Ishikawa (cell line): ENCODE measurements at regions not wholly inside any gene's neighbourhood (a gene's known extent, or its start where the extent isn't known, plus 50 kb on each side); places are given as distances from the start of the nearest gene placed in this dataset.

ENCODE experiments used
- CEBPB ChIP-seq: IDR thresholded peaks from 2 replicates; pipeline ENCODE4 v1.6.1; 2012
- CREB1 ChIP-seq: IDR thresholded peaks from 2 replicates; pipeline ENCODE4 v1.6.1; 2012; ENCODE audit warnings: low read depth
- EGR1 ChIP-seq: IDR thresholded peaks from 2 replicates; pipeline ENCODE4 v1.6.1; 2012
- EP300 ChIP-seq: IDR thresholded peaks from 2 replicates; pipeline ENCODE4 v1.6.1; 2012; ENCODE audit warnings: borderline replicate concordance
- FOXM1 ChIP-seq: IDR thresholded peaks from 2 replicates; pipeline ENCODE4 v1.6.1; 2012; ENCODE audit warnings: low read depth, borderline replicate concordance
- MAX ChIP-seq: IDR thresholded peaks from 2 replicates; pipeline ENCODE4 v1.6.1; 2012
- NFIC ChIP-seq: IDR thresholded peaks from 2 replicates; pipeline ENCODE4 v1.6.1; 2012
- RAD21 ChIP-seq: IDR thresholded peaks from 2 replicates; pipeline ENCODE4 v1.6.1; 2012; ENCODE audit warnings: low read depth
- REST ChIP-seq: IDR thresholded peaks from 2 replicates; pipeline ENCODE4 v1.6.1; 2012; ENCODE audit warnings: low read depth, mild to moderate bottlenecking
- TAF1 ChIP-seq: IDR thresholded peaks from 2 replicates; pipeline ENCODE4 v1.6.1; 2012; ENCODE audit warnings: low read depth, mild to moderate bottlenecking
- TCF12 ChIP-seq: IDR thresholded peaks from 2 replicates; pipeline ENCODE4 v1.6.1; 2012; ENCODE audit warnings: low read depth
- TEAD4 ChIP-seq: IDR thresholded peaks from 2 replicates; pipeline ENCODE4 v1.6.1; 2012
- USF1 ChIP-seq: IDR thresholded peaks from 2 replicates; pipeline ENCODE4 v1.6.1; 2012
- YY1 ChIP-seq: IDR thresholded peaks from 2 replicates; pipeline ENCODE4 v1.6.1; 2012; ENCODE audit warnings: low read depth
- ZBTB7A ChIP-seq: IDR thresholded peaks from 2 replicates; pipeline ENCODE4 v1.6.1; 2012; ENCODE audit warnings: low read depth

- TF ChIP-seq REST (no peak), TEAD4 (no peak), NFIC (no peak), FOXM1 (no peak), RAD21 (no peak), YY1 (no peak), EGR1 (no peak), ZBTB7A (no peak), CREB1 (no peak), TAF1 (no peak), MAX (no peak)
These were observed 76.5 kb downstream of the VEGFA start for GRCh38 chr6:43846556-43846955.

- TF ChIP-seq MAX (no peak), TEAD4 (no peak), USF1 (no peak), EGR1 (no peak), FOXM1 (no peak), REST (no peak), RAD21 (no peak), CEBPB (no peak), NFIC (no peak), YY1 (no peak), EP300 (no peak), CREB1 (no peak)
These were observed 75.6 kb downstream of the VEGFA start for GRCh38 chr6:43845646-43846045.

- TF ChIP-seq EP300, result no peak
- no peak for TF ChIP-seq CREB1
- no peak for TF ChIP-seq REST
- TF ChIP-seq TAF1, result no peak
- TF ChIP-seq EGR1, result no peak
- no peak for TF ChIP-seq ZBTB7A
- TF ChIP-seq RAD21, result no peak
- TF ChIP-seq FOXM1, result no peak
- TF ChIP-seq YY1, result no peak
These were observed 73.7 kb downstream of the VEGFA start for GRCh38 chr6:43843669-43844171.

- TF ChIP-seq FOXM1 (no peak), TEAD4 (no peak), NFIC (no peak), RAD21 (no peak), TCF12 (no peak), REST (no peak), USF1 (no peak), TAF1 (no peak), EP300 (no peak)
These were observed 73.2 kb downstream of the VEGFA start for GRCh38 chr6:43843097-43843645.
